ENCODE measurements at regions not wholly inside any gene's neighbourhood (a gene's known extent, or its start where the extent isn't known, plus 50 kb on each side); places are given as distances from the start of the nearest gene placed in this dataset.

- H3K36me3 Mint-ChIP-seq: no peaks in the 10 kb centered on the region
- DNase-seq: no peak
- intact Hi-C loops (cut with micrococcal nuclease): no loop called here
Observed at GRCh38 chr15:53251996-53252395, 461.9 kb upstream of the ONECUT1 start.

GRCh38 chr15:53251523-53251922 lies 461.4 kb upstream of the ONECUT1 start:
- intact Hi-C loops (cut with micrococcal nuclease): no loop called here
- Histone ChIP-seq H3K4me1 (ENCODE audit: control insufficient read depth, insufficient read depth, low read length) (no peaks in the 10 kb centered on the region), H3K36me3 (ENCODE audit: control insufficient read depth, insufficient read depth, low read length) (no peaks in the 10 kb centered on the region), H3K27ac (ENCODE audit: low read length) (no peak overlapping the region), H3K9me3 (ENCODE audit: control insufficient read depth, insufficient read depth, low read length) (no peaks in the 10 kb centered on the region), H3K4me3 (ENCODE audit: low read length) (no peak overlapping the region), H3K27me3 (ENCODE audit: control insufficient read depth, insufficient read depth, low read length) (no peaks in the 10 kb centered on the region)
- H3K27ac Mint-ChIP-seq: no peak overlapping the region
- ATAC-seq (no peak), DNase-seq (no peak)
- 83% methylated on average over 2 of the region's 2 CpGs for WGBS (ENCODE audit: insufficient coverage)
- no peaks in the 10 kb centered on the region for H3K4me1 Mint-ChIP-seq
- H3K27me3 Mint-ChIP-seq (ENCODE audit: low read depth in 2 of 2): no peaks in the 10 kb centered on the region
- no peaks in the 10 kb centered on the region for H3K36me3 Mint-ChIP-seq
- peaks cover 0 to 2% of the 10 kb centered on the region in 2 donors for H3K9me3 Mint-ChIP-seq
- no peak overlapping the region for H3K4me3 Mint-ChIP-seq
- TF ChIP-seq CTCF (IDR thresholded peaks at IDR 0.05): no peak

More at GRCh38 chr15:53251996-53252395, 461.9 kb upstream of the ONECUT1 start:
- no peaks in the 10 kb centered on the region for H3K4me1 ChIP-seq (ENCODE audit: control insufficient read depth, insufficient read depth, low read length)
- peaks cover 0 to 2% of the 10 kb centered on the region in 2 donors for H3K9me3 Mint-ChIP-seq
- no peak overlapping the region for H3K4me3 ChIP-seq (ENCODE audit: low read length)
- no peaks in the 10 kb centered on the region for H3K27me3 Mint-ChIP-seq (ENCODE audit: low read depth in 2 of 2)
- no peak for ATAC-seq
- H3K4me1 Mint-ChIP-seq: no peaks in the 10 kb centered on the region
- H3K9me3 ChIP-seq (ENCODE audit: control insufficient read depth, insufficient read depth, low read length): no peaks in the 10 kb centered on the region
- H3K27ac ChIP-seq (ENCODE audit: low read length): no peak overlapping the region
- H3K27ac Mint-ChIP-seq: no peak overlapping the region
- no peak for TF ChIP-seq CTCF (IDR thresholded peaks at IDR 0.05)
- no peaks in the 10 kb centered on the region for H3K36me3 ChIP-seq (ENCODE audit: control insufficient read depth, insufficient read depth, low read length)
- 84% methylated on average over 8 of the region's 8 CpGs for WGBS (ENCODE audit: insufficient coverage)
- H3K27me3 ChIP-seq (ENCODE audit: control insufficient read depth, insufficient read depth, low read length): no peaks in the 10 kb centered on the region
- no peak overlapping the region for H3K4me3 Mint-ChIP-seq

- Histone ChIP-seq H3K9me3 (ENCODE audit: control insufficient read depth, insufficient read depth, low read length) (no peaks in the 10 kb centered on the region), H3K4me3 (ENCODE audit: low read length) (no peak overlapping the region), H3K27ac (ENCODE audit: low read length) (no peak overlapping the region), H3K36me3 (ENCODE audit: control insufficient read depth, insufficient read depth, low read length) (no peaks in the 10 kb centered on the region), H3K4me1 (ENCODE audit: control insufficient read depth, insufficient read depth, low read length) (no peaks in the 10 kb centered on the region), H3K27me3 (ENCODE audit: control insufficient read depth, insufficient read depth, low read length) (no peaks in the 10 kb centered on the region)
- H3K4me1 Mint-ChIP-seq: no peaks in the 10 kb centered on the region
- no peak for ATAC-seq
- TF ChIP-seq CTCF (IDR thresholded peaks at IDR 0.05): no peak
- intact Hi-C loops (cut with micrococcal nuclease): no loop called here
- DNase-seq: no peak
- 84% methylated on average over 2 of the region's 2 CpGs for WGBS (ENCODE audit: insufficient coverage)
- no peaks in the 10 kb centered on the region for H3K36me3 Mint-ChIP-seq
- no peak overlapping the region for H3K27ac Mint-ChIP-seq
- H3K27me3 Mint-ChIP-seq (ENCODE audit: low read depth in 2 of 2): no peaks in the 10 kb centered on the region
- H3K4me3 Mint-ChIP-seq: no peak overlapping the region
- H3K9me3 Mint-ChIP-seq: peaks cover 0 to 3% of the 10 kb centered on the region in 2 donors
Observed at GRCh38 chr15:53247041-53247708, 457.0 kb upstream of the ONECUT1 start.

- intact Hi-C loops (cut with micrococcal nuclease): no loop called here
- Histone ChIP-seq H3K4me3 (ENCODE audit: low read length) (no peak overlapping the region), H3K4me1 (ENCODE audit: control insufficient read depth, insufficient read depth, low read length) (no peaks in the 10 kb centered on the region), H3K27me3 (ENCODE audit: control insufficient read depth, insufficient read depth, low read length) (no peaks in the 10 kb centered on the region), H3K9me3 (ENCODE audit: control insufficient read depth, insufficient read depth, low read length) (no peaks in the 10 kb centered on the region), H3K27ac (ENCODE audit: low read length) (no peak overlapping the region), H3K36me3 (ENCODE audit: control insufficient read depth, insufficient read depth, low read length) (no peaks in the 10 kb centered on the region)
- TF ChIP-seq CTCF (IDR thresholded peaks at IDR 0.05): no peak
- Mint-ChIP-seq H3K4me3 (no peak overlapping the region), H3K4me1 (no peaks in the 10 kb centered on the region), H3K27me3 (ENCODE audit: low read depth in 2 of 2) (no peaks in the 10 kb centered on the region), H3K36me3 (no peaks in the 10 kb centered on the region), H3K27ac (no peak overlapping the region), H3K9me3 (peaks cover 0 to 2% of the 10 kb centered on the region in 2 donors)
- WGBS (ENCODE audit: insufficient coverage): 81% methylated on average over 1 of the region's 1 CpG
- ATAC-seq (no peak), DNase-seq (no peak)
Observed at GRCh38 chr15:53246404-53246803, 456.3 kb upstream of the ONECUT1 start.

Data from natural killer cell (primary cell).